ENCODE measurements at regions not wholly inside any gene's neighbourhood (a gene's known extent, or its start where the extent isn't known, plus 50 kb on each side); places are given as distances from the start of the nearest gene placed in this dataset.

- no peaks in the 10 kb centered on the region for H3K27me3 ChIP-seq
Measured at GRCh38 chr1:58857680-58858673, 74.1 kb upstream of the JUN start.

DNA sequence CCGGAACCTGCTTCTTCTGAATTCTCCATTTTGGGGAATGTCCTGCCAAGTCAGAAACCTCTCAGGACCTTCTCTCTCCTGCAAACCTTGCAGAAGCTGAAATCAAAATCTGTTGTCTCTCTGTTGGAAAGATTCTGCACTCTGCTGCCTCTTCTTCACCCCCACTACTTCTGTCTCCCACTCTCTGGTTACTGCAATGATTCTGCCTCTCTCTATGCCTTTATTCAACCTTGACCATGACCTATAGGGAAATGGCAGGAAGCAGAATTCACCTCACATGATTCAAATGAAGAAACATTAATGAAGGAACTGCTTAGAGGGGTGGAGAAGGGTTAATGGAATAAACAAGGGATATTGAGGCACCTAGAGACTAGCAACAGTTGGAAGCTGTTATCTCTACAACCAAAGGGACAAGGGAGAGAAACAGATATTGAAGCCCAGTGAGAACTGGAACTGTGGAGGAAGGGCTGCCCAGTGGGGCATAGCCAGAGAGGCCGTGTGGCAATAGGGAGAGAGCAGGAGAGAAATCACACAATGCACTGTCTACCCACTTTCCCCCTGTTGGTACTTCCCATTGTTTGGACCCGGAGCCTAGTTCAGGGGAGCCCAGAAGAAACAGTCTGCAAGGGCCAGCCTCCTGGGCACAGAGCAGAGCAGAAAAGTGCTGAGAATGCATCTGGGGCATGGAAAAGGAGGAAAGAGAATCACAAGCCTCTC, 76.1 kb upstream of the JUN start:
- no peaks in the 10 kb centered on the region for H3K27me3 ChIP-seq
- no peaks in the 10 kb centered on the region for H3K36me3 ChIP-seq
- no peaks in the 10 kb centered on the region for H3K9me3 ChIP-seq
- no peak overlapping the region for H3K27ac ChIP-seq
- 73 to 83% methylated on average over 3 of the region's 3 CpGs for WGBS, 2 donors
- TF ChIP-seq POLR2A (IDR thresholded peaks at IDR 0.05) (no peak), EP300 (IDR thresholded peaks at IDR 0.05) (no peak), CTCF (IDR thresholded peaks at IDR 0.05) (no peak)
- DNase-seq (ENCODE audit: low spot score in 2 of 2) = no peak
- no peak overlapping the region for H3K4me3 ChIP-seq
- peaks cover 0 to 13% (median 0%) of the 10 kb centered on the region in 4 donors for H3K4me1 ChIP-seq

More at GRCh38 chr1:58857680-58858673, 74.1 kb upstream of the JUN start:
- no peak overlapping the region for H3K4me3 ChIP-seq
- H3K4me1 ChIP-seq = peaks cover 0 to 32% (median 4%) of the 10 kb centered on the region in 4 donors
- WGBS, 2 donors = 61% methylated on average over 3 of the region's 3 CpGs
- H3K27ac ChIP-seq = no peak overlapping the region
- no peak for TF ChIP-seq CTCF (IDR thresholded peaks at IDR 0.05)
- TF ChIP-seq POLR2A (IDR thresholded peaks at IDR 0.05) = no peak
- TF ChIP-seq EP300 (IDR thresholded peaks at IDR 0.05) = no peak
- H3K9me3 ChIP-seq = no peaks in the 10 kb centered on the region
- H3K36me3 ChIP-seq = no peaks in the 10 kb centered on the region
- DNase-seq (ENCODE audit: low spot score in 2 of 2) = no peak

GRCh38 chr1:58861076-58861475, 77.2 kb upstream of the JUN start:
- Histone ChIP-seq H3K27ac (no peak overlapping the region), H3K4me1 (peaks cover 0 to 5% (median 0%) of the 10 kb centered on the region in 4 donors), H3K9me3 (no peaks in the 10 kb centered on the region), H3K4me3 (no peak overlapping the region), H3K27me3 (no peaks in the 10 kb centered on the region), H3K36me3 (no peaks in the 10 kb centered on the region)
- TF ChIP-seq EP300 (IDR thresholded peaks at IDR 0.05) (no peak), CTCF (IDR thresholded peaks at IDR 0.05) (no peak), POLR2A (IDR thresholded peaks at IDR 0.05) (no peak)
- 92 to 93% methylated on average over 1 of the region's 1 CpG for WGBS, 2 donors
- DNase-seq (ENCODE audit: low spot score in 2 of 2) = no peak

DNA sequence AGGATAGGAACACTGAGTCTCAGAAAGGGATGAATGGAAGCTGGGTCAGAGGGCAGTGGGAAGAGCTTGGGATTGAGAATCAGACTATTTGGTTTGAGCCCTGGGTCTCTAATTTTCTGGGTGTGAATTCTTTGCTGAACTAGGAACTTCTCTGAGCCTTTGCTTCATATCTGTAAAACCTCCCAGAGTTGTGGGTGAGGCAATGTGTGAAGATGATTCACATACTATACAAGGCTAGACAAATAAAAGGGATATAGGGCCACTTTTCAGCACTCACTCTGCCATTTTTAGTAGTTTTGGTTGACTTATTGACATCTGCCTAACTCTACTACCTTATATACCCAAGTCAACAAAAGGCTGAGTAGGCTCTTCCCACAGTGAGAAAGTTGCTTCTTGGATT, 77.7 kb upstream of the JUN start:
- Histone ChIP-seq H3K9me3 (no peaks in the 10 kb centered on the region), H3K4me1 (peaks cover 0 to 5% (median 0%) of the 10 kb centered on the region in 4 donors), H3K36me3 (no peaks in the 10 kb centered on the region), H3K27me3 (no peaks in the 10 kb centered on the region), H3K27ac (no peak overlapping the region), H3K4me3 (no peak overlapping the region)
- DNase-seq (ENCODE audit: low spot score in 2 of 2) = no peak
- TF ChIP-seq EP300 (IDR thresholded peaks at IDR 0.05) (no peak), CTCF (IDR thresholded peaks at IDR 0.05) (no peak), POLR2A (IDR thresholded peaks at IDR 0.05) (no peak)

Data from tibial nerve (tissue), 4 donors.